Thoracic aorta (tissue), 2 donors: ENCODE measurements at regions not wholly inside any gene's neighbourhood (a gene's known extent, or its start where the extent isn't known, plus 50 kb on each side); places are given as distances from the start of the nearest gene placed in this dataset.

ENCODE experiments used
- ATAC-seq: fragments of 150-250 bp; one replicate; pipeline ENCODE4 v1.8.0; 2017; ENCODE audit warnings: low read depth; ENCODE audit not compliant: insufficient number of reproducible peaks, low FRiP score
- DNase-seq: peaks from one replicate; pipeline ENCODE4 v3.0.0-alpha.2; 2020; ENCODE audit warnings: low spot score
- H3K27ac ChIP-seq, 2 donors: fragments of 200-600 bp; sonication (generic); 1 replicate in 1 of 2; 2 replicates in 1 of 2; pipeline ENCODE4 v1.5.1; 2016; ENCODE audit warnings: mild to moderate bottlenecking in 2 of 2, moderate library complexity in 2 of 2
- H3K27me3 ChIP-seq: fragments of 200-600 bp; sonication (generic); replicated peaks from 2 replicates; pipeline ENCODE4 v1.6.0; 2016; ENCODE audit warnings: mild to moderate bottlenecking; ENCODE audit not compliant: insufficient read depth
- H3K36me3 ChIP-seq: fragments of 200-600 bp; sonication (generic); one replicate; pipeline ENCODE4 v1.5.1; 2016
- H3K4me1 ChIP-seq, 2 donors: fragments of 200-600 bp; sonication (generic); 1 replicate in 1 of 2; 2 replicates in 1 of 2; pipeline versions ENCODE4 v1.5.1 to v1.6.0; 2016; ENCODE audit warnings: low read depth in 2 of 2, mild to moderate bottlenecking in 1 of 2; ENCODE audit not compliant: control insufficient read depth in 1 of 2
- H3K4me3 ChIP-seq: fragments of 200-600 bp; sonication (generic); 2 replicates; pipeline ENCODE4 v1.5.1; 2016; ENCODE audit warnings: mild to moderate bottlenecking
- H3K9me3 ChIP-seq: fragments of 200-600 bp; sonication (generic); 2 replicates; pipeline ENCODE4 v1.5.1; 2016
- CTCF ChIP-seq: fragments of 200-600 bp; sonication (generic); IDR thresholded peaks from one replicate; pipeline ENCODE4 v1.5.1; 2019; ENCODE audit warnings: antibody characterized with exemption

- Histone ChIP-seq H3K27me3 (no peaks in the 10 kb centered on the region), H3K9me3 (no peaks in the 10 kb centered on the region), H3K4me1 (peaks cover 14 to 35% of the 10 kb centered on the region in 2 donors), H3K4me3 (no peak overlapping the region), H3K27ac (no peak overlapping the region), H3K36me3 (no peaks in the 10 kb centered on the region)
- TF ChIP-seq CTCF, result no peak
- DNase-seq, result no peak
- ATAC-seq, result no peak
These were observed 383.3 kb downstream of the MN1 start for GRCh38 chr22:27418261-27418660.

DNA sequence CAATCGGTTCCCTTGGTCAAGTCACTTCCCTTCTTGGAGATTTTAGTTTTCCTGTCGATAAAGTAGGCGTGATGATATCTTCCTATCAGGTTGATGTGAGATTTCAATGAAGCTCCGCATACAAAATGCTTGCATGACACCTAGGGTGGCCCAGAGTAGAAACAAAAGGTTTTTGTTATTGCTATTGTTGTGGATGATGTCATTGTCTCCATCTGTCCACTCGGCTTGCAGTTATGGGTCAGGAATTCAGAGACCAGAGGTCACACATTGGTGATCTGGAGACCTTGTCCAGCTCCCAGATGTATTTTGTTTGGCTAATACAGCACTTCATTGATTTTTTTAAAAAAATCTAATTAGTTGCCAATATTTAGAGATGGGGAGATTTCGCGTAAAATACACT is 382.1 kb downstream of the MN1 start:
- no peaks in the 10 kb centered on the region for H3K9me3 ChIP-seq
- no peaks in the 10 kb centered on the region for H3K27me3 ChIP-seq
- DNase-seq (no peak), ATAC-seq (no peak)
- no peak for TF ChIP-seq CTCF
- H3K27ac ChIP-seq, result no peak overlapping the region
- H3K4me1 ChIP-seq, result peaks cover 14 to 35% of the 10 kb centered on the region in 2 donors
- no peaks in the 10 kb centered on the region for H3K36me3 ChIP-seq
- no peak overlapping the region for H3K4me3 ChIP-seq

GRCh38 chr22:27420195-27420816 is 381.2 kb downstream of the MN1 start:
- H3K27ac ChIP-seq, result peak overlapping the region; percentile 79 to 83
- peaks cover 14 to 35% of the 10 kb centered on the region in 2 donors for H3K4me1 ChIP-seq
- peak; percentile 40 for ATAC-seq
- no peaks in the 10 kb centered on the region for H3K27me3 ChIP-seq
- no peak for TF ChIP-seq CTCF
- DNase-seq, result no peak
- H3K4me3 ChIP-seq, result no peak overlapping the region
- no peaks in the 10 kb centered on the region for H3K9me3 ChIP-seq
- no peaks in the 10 kb centered on the region for H3K36me3 ChIP-seq

- TF ChIP-seq CTCF, result no peak
- peak; percentile 66 for DNase-seq
- H3K4me3 ChIP-seq, result peak overlapping the region; percentile 55
- no peaks in the 10 kb centered on the region for H3K9me3 ChIP-seq
- no peaks in the 10 kb centered on the region for H3K27me3 ChIP-seq
- H3K36me3 ChIP-seq, result no peaks in the 10 kb centered on the region
- peaks cover 14 to 35% of the 10 kb centered on the region in 2 donors for H3K4me1 ChIP-seq
- ATAC-seq, result peak; percentile 61
- peak overlapping the region; percentile 79 to 83 for H3K27ac ChIP-seq
These were observed 380.7 kb downstream of the MN1 start for GRCh38 chr22:27420817-27421361.

- Histone ChIP-seq H3K9me3 (no peaks in the 10 kb centered on the region), H3K4me3 (no peak overlapping the region), H3K27ac (no peak overlapping the region), H3K4me1 (peaks cover 14 to 25% of the 10 kb centered on the region in 2 donors), H3K27me3 (no peaks in the 10 kb centered on the region), H3K36me3 (no peaks in the 10 kb centered on the region)
- no peak for TF ChIP-seq CTCF
- DNase-seq, result no peak
- ATAC-seq, result no peak
These were observed 379.1 kb downstream of the MN1 start for GRCh38 chr22:27422442-27422841.
